SK-N-SH (cell line): ENCODE measurements at regions not wholly inside any gene's neighbourhood (a gene's known extent, or its start where the extent isn't known, plus 50 kb on each side); places are given as distances from the start of the nearest gene placed in this dataset.

Source experiments
- CTCF ChIA-PET: fragments of 300-600, 350-600 bp; formaldehyde crosslinking; extraction: SDS; loops from one replicate; lab custom pipeline; 2021; lab: Yijun Ruan, JAX
- POLR2A ChIA-PET: fragments of 350-600 bp; sonication (Branson Sonifier 250); formaldehyde crosslinking; extraction: SDS; loops from one replicate; lab custom pipeline; 2020; ENCODE audit warnings: antibody characterized with exemption, inconsistent platforms; lab: Yijun Ruan, JAX
- DNase-seq: peaks from one replicate; pipeline ENCODE4 v3.0.0; 2012
- H2AFZ ChIP-seq: fragments of 200-600 bp; sonication (generic); 2 replicates; pipeline ENCODE4 v1.8.1; 2016; ENCODE audit warnings: antibody characterized with exemption, mild to moderate bottlenecking, low read depth
- H3F3A ChIP-seq: fragments of 200-600 bp; sonication (generic); replicated peaks from 2 replicates; pipeline ENCODE3; 2016; ENCODE audit warnings: antibody characterized with exemption, mild to moderate bottlenecking; ENCODE audit not compliant: insufficient read depth
- H3K27ac ChIP-seq, 2 experiments: fragments of 200-500 bp in 1 of 2; fragments of 200-600 bp in 1 of 2; sonication (Bioruptor generic) in 1 of 2; sonication (generic), shearing (Covaris generic) in 1 of 2; 2 replicates each; pipeline versions ENCODE4 v1.5.1 to v1.6.1; 2014 to 2016; ENCODE audit warnings: low read depth in 2 of 2, inconsistent platforms in 1 of 2, low read length in 1 of 2, mild to moderate bottlenecking in 1 of 2, mixed read lengths in 1 of 2
- H3K27me3 ChIP-seq: fragments of 200-600 bp; sonication (generic), shearing (Covaris generic); 2 replicates; pipeline ENCODE4 v1.6.1; 2016; ENCODE audit warnings: mixed run types; ENCODE audit not compliant: insufficient read depth
- H3K36me3 ChIP-seq, 2 experiments: fragments of 200-500 bp in 1 of 2; fragments of 200-600 bp in 1 of 2; sonication (Bioruptor generic) in 1 of 2; sonication (generic) in 1 of 2; replicated peaks in 1 of 2; 2 replicates each; pipeline versions ENCODE3 to v1.5.1; 2014 to 2016; ENCODE audit warnings: low read length in 1 of 2, mild to moderate bottlenecking in 1 of 2; ENCODE audit not compliant: insufficient read depth in 2 of 2, control insufficient read depth in 1 of 2
- H3K4me1 ChIP-seq, 2 experiments: fragments of 200-500 bp in 1 of 2; fragments of 200-600 bp in 1 of 2; sonication (Bioruptor generic) in 1 of 2; sonication (generic), shearing (Covaris generic) in 1 of 2; 2 replicates each; pipeline versions ENCODE4 v1.5.1 to v1.6.1; 2014 to 2016; ENCODE audit warnings: low read depth in 1 of 2, low read length in 1 of 2, mixed run types in 1 of 2; ENCODE audit not compliant: insufficient read depth in 2 of 2, control insufficient read depth in 1 of 2
- H3K4me2 ChIP-seq: fragments of 200-600 bp; sonication (generic), shearing (Covaris generic); 2 replicates; pipeline ENCODE4 v1.6.1; 2017; ENCODE audit warnings: mixed run types
- H3K4me3 ChIP-seq, 2 experiments: fragments of 200-500 bp in 1 of 2; fragments of 200-600 bp in 1 of 2; sonication (Bioruptor generic) in 1 of 2; sonication (generic), shearing (Covaris generic) in 1 of 2; 2 replicates each; pipeline versions ENCODE4 v1.5.1 to v1.8.1; 2014 to 2016; ENCODE audit warnings: low read depth in 2 of 2, inconsistent platforms in 1 of 2, low read length in 1 of 2, mild to moderate bottlenecking in 1 of 2, mixed read lengths in 1 of 2, moderate library complexity in 1 of 2
- H3K79me2 ChIP-seq: fragments of 200-600 bp; sonication (generic); 2 replicates; pipeline ENCODE4 v1.8.1; 2017; ENCODE audit warnings: mild to moderate bottlenecking; ENCODE audit not compliant: insufficient read depth
- H3K9ac ChIP-seq: fragments of 200-600 bp; sonication (generic); 2 replicates; pipeline ENCODE4 v1.6.1; 2017; ENCODE audit warnings: mixed run types
- H3K9me2 ChIP-seq: fragments of 200-600 bp; sonication (generic); 2 replicates; pipeline ENCODE4 v1.6.1; 2017; ENCODE audit warnings: mixed run types
- H3K9me3 ChIP-seq: fragments of 200-600 bp; sonication (generic); 2 replicates; pipeline ENCODE4 v1.6.1; 2017; ENCODE audit warnings: mixed run types, mild to moderate bottlenecking, moderate library complexity
- H4K20me1 ChIP-seq: fragments of 200-600 bp; sonication (generic); 2 replicates; pipeline ENCODE4 v1.6.1; 2017; ENCODE audit warnings: mild to moderate bottlenecking, mixed run types; ENCODE audit not compliant: insufficient read depth
- CHD2 ChIP-seq: fragments of 150-350 bp; IDR thresholded peaks from 2 replicates; pipeline ENCODE4 v1.6.1; 2018; ENCODE audit warnings: low read length; ENCODE audit not compliant: partially characterized antibody
- EZH2phosphoT487 ChIP-seq: fragments of 200-600 bp; sonication (generic); IDR thresholded peaks from 2 replicates; pipeline ENCODE4 v1.6.1; 2017; ENCODE audit warnings: low read depth, mixed run types, mild to moderate bottlenecking, antibody characterized with exemption, moderate library complexity, borderline replicate concordance
- FOSL2 ChIP-seq: IDR thresholded peaks from 2 replicates; pipeline ENCODE4 v1.4.0; 2012; ENCODE audit warnings: low read depth, mild to moderate bottlenecking, moderate library complexity, borderline replicate concordance
- MEF2A ChIP-seq: IDR thresholded peaks from 2 replicates; pipeline ENCODE4 v1.4.0; 2012; ENCODE audit warnings: low read depth, borderline replicate concordance
- MXI1 ChIP-seq: IDR thresholded peaks from 2 replicates; pipeline ENCODE4 v1.6.1; 2012; ENCODE audit warnings: mild to moderate bottlenecking, low read depth, low read length, improper control_type of control experiment
- NRF1 ChIP-seq: IDR thresholded peaks from 2 replicates; pipeline ENCODE4 v1.6.1; 2012; ENCODE audit warnings: low read depth, mild to moderate bottlenecking, low read length
- PBX3 ChIP-seq: IDR thresholded peaks from 2 replicates; pipeline ENCODE4; 2012
- RCOR1 ChIP-seq: fragments of 150-350 bp; IDR thresholded peaks from 2 replicates; pipeline ENCODE4 v1.6.1; 2017; ENCODE audit warnings: antibody characterized with exemption, low read length
- RFX5 ChIP-seq: IDR thresholded peaks from 2 replicates; pipeline ENCODE4 v1.6.1; 2012; ENCODE audit warnings: mild to moderate bottlenecking, improper control_type of control experiment, low read length
- TAF1 ChIP-seq: IDR thresholded peaks from 2 replicates; pipeline ENCODE4 v1.6.1; 2012; ENCODE audit warnings: low read depth, mild to moderate bottlenecking, low read length, moderate library complexity, borderline replicate concordance
- TCF12 ChIP-seq: IDR thresholded peaks from 2 replicates; pipeline ENCODE4 v1.4.0; 2012
- YY1 ChIP-seq: IDR thresholded peaks from 2 replicates; pipeline ENCODE4 v1.4.0; 2012; ENCODE audit warnings: low read depth, mild to moderate bottlenecking
- ZBTB33 ChIP-seq: IDR thresholded peaks from 2 replicates; pipeline ENCODE4 v1.4.0; 2012; ENCODE audit warnings: low read depth, borderline replicate concordance
- WGBS: methylation state at CpG from one replicate; pipeline ENCODE4 v1.1.6; 2017; ENCODE audit warnings: low lambda C conversion rate; 5-methylcytosine and 5-hydroxymethylcytosine counted together
- TF ChIP-seq, protein P1 (sequence below): IDR thresholded peaks from 2 replicates; pipeline ENCODE4 v1.6.1; 2012; ENCODE audit warnings: mild to moderate bottlenecking, low read depth, low read length, moderate library complexity
- TF ChIP-seq, protein P2 (sequence below): fragments of 150-350 bp; IDR thresholded peaks from 2 replicates; pipeline ENCODE4 v1.6.1; 2016; ENCODE audit warnings: mild to moderate bottlenecking, low read depth, low read length

GRCh38 chr5:117519957-117520500, 945.4 kb upstream of the SEMA6A start:
- no peaks in the 10 kb centered on the region for H3K9me3 ChIP-seq
- ChIA-PET POLR2A (no interaction called here), CTCF (interaction anchor here (0.9 kb wide), 1 partner anchor 65 kb away, joined by 3 read pairs; no protein-coding TSS in a partner anchor)
- no peaks in the 10 kb centered on the region for H3K4me1 ChIP-seq
- H2AFZ ChIP-seq: no peak overlapping the region
- no peak overlapping the region for H3K4me2 ChIP-seq
- DNase-seq: no peak
- H4K20me1 ChIP-seq: no peaks in the 10 kb centered on the region
- H3K27me3 ChIP-seq: no peaks in the 10 kb centered on the region
- no peak overlapping the region for H3K4me3 ChIP-seq
- WGBS: 27% methylated on average over 3 of the region's 3 CpGs
- H3K9me2 ChIP-seq: no peaks in the 10 kb centered on the region
- TF ChIP-seq, protein P1, sequence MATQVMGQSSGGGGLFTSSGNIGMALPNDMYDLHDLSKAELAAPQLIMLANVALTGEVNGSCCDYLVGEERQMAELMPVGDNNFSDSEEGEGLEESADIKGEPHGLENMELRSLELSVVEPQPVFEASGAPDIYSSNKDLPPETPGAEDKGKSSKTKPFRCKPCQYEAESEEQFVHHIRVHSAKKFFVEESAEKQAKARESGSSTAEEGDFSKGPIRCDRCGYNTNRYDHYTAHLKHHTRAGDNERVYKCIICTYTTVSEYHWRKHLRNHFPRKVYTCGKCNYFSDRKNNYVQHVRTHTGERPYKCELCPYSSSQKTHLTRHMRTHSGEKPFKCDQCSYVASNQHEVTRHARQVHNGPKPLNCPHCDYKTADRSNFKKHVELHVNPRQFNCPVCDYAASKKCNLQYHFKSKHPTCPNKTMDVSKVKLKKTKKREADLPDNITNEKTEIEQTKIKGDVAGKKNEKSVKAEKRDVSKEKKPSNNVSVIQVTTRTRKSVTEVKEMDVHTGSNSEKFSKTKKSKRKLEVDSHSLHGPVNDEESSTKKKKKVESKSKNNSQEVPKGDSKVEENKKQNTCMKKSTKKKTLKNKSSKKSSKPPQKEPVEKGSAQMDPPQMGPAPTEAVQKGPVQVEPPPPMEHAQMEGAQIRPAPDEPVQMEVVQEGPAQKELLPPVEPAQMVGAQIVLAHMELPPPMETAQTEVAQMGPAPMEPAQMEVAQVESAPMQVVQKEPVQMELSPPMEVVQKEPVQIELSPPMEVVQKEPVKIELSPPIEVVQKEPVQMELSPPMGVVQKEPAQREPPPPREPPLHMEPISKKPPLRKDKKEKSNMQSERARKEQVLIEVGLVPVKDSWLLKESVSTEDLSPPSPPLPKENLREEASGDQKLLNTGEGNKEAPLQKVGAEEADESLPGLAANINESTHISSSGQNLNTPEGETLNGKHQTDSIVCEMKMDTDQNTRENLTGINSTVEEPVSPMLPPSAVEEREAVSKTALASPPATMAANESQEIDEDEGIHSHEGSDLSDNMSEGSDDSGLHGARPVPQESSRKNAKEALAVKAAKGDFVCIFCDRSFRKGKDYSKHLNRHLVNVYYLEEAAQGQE: no peak
- TF ChIP-seq MEF2A (no peak), EZH2phosphoT487 (no peak)
- no peaks in the 10 kb centered on the region for H3F3A ChIP-seq
- H3K79me2 ChIP-seq: no peaks in the 10 kb centered on the region
- no peak overlapping the region for H3K27ac ChIP-seq
- H3K9ac ChIP-seq: no peak overlapping the region
- no peaks in the 10 kb centered on the region for H3K36me3 ChIP-seq

GRCh38 chr5:117504305-117504704, 929.7 kb upstream of the SEMA6A start:
- no peaks in the 10 kb centered on the region for H3K27me3 ChIP-seq
- 18% methylated on average over 2 of the region's 2 CpGs for WGBS
- H3K9me3 ChIP-seq: no peaks in the 10 kb centered on the region
- DNase-seq: no peak
- ChIA-PET POLR2A (no interaction called here), CTCF (no interaction called here)
- H3F3A ChIP-seq: no peaks in the 10 kb centered on the region
- no peak overlapping the region for H3K4me2 ChIP-seq
- H3K4me3 ChIP-seq: no peak overlapping the region
- H2AFZ ChIP-seq: no peak overlapping the region
- H3K9ac ChIP-seq: no peak overlapping the region
- H3K9me2 ChIP-seq: no peaks in the 10 kb centered on the region
- H3K79me2 ChIP-seq: no peaks in the 10 kb centered on the region
- H3K36me3 ChIP-seq: no peaks in the 10 kb centered on the region
- no peaks in the 10 kb centered on the region for H4K20me1 ChIP-seq
- no peak overlapping the region for H3K27ac ChIP-seq
- no peaks in the 10 kb centered on the region for H3K4me1 ChIP-seq
- TF ChIP-seq FOSL2 (no peak), PBX3 (no peak), MEF2A (no peak), TAF1 (no peak), RCOR1 (no peak), CHD2 (no peak), YY1 (no peak), NRF1 (no peak), MXI1 (no peak), TCF12 (no peak), ZBTB33 (no peak), RFX5 (no peak)
- TF ChIP-seq, protein P2, sequence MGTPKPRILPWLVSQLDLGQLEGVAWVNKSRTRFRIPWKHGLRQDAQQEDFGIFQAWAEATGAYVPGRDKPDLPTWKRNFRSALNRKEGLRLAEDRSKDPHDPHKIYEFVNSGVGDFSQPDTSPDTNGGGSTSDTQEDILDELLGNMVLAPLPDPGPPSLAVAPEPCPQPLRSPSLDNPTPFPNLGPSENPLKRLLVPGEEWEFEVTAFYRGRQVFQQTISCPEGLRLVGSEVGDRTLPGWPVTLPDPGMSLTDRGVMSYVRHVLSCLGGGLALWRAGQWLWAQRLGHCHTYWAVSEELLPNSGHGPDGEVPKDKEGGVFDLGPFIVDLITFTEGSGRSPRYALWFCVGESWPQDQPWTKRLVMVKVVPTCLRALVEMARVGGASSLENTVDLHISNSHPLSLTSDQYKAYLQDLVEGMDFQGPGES: no peak
- TF ChIP-seq, protein P1: no peak
